ENCODE measurements at regions not wholly inside any gene's neighbourhood (a gene's known extent, or its start where the extent isn't known, plus 50 kb on each side); places are given as distances from the start of the nearest gene placed in this dataset.

- H3K4me3 ChIP-seq (ENCODE audit: low read depth, low read length), result no peak overlapping the region
- no peaks in the 10 kb centered on the region for H3K36me3 ChIP-seq (replicated peaks)
- in situ Hi-C loops (cut with HindIII; ENCODE audit: low pct_ligation_motif_present, low sequenced_read_pairs), result no loop called here
- DNase-seq, result no peak
- no peak overlapping the region for H3K27ac ChIP-seq
- TF ChIP-seq, protein P1, sequence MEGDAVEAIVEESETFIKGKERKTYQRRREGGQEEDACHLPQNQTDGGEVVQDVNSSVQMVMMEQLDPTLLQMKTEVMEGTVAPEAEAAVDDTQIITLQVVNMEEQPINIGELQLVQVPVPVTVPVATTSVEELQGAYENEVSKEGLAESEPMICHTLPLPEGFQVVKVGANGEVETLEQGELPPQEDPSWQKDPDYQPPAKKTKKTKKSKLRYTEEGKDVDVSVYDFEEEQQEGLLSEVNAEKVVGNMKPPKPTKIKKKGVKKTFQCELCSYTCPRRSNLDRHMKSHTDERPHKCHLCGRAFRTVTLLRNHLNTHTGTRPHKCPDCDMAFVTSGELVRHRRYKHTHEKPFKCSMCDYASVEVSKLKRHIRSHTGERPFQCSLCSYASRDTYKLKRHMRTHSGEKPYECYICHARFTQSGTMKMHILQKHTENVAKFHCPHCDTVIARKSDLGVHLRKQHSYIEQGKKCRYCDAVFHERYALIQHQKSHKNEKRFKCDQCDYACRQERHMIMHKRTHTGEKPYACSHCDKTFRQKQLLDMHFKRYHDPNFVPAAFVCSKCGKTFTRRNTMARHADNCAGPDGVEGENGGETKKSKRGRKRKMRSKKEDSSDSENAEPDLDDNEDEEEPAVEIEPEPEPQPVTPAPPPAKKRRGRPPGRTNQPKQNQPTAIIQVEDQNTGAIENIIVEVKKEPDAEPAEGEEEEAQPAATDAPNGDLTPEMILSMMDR (IDR thresholded peaks at IDR 0.05; ENCODE audit: low read depth, low read length, missing control alignments), result no peak
- no peaks in the 10 kb centered on the region for H3K27me3 ChIP-seq (replicated peaks)
Measured at GRCh38 chr7:67984326-67984725, 987.7 kb downstream of the TYW1 start.

- H3K27me3 ChIP-seq (replicated peaks), result no peaks in the 10 kb centered on the region
- in situ Hi-C loops (cut with HindIII; ENCODE audit: low pct_ligation_motif_present, low sequenced_read_pairs), result no loop called here
- no peak overlapping the region for H3K27ac ChIP-seq
- no peaks in the 10 kb centered on the region for H3K36me3 ChIP-seq (replicated peaks)
- DNase-seq, result no peak
- TF ChIP-seq, protein P1 (IDR thresholded peaks at IDR 0.05; ENCODE audit: low read depth, low read length, missing control alignments), result no peak
- H3K4me3 ChIP-seq (ENCODE audit: low read depth, low read length), result no peak overlapping the region
Measured at GRCh38 chr7:67989142-67989541, 992.5 kb downstream of the TYW1 start.

- Histone ChIP-seq H3K36me3 (replicated peaks) (no peaks in the 10 kb centered on the region), H3K4me3 (ENCODE audit: low read depth, low read length) (no peak overlapping the region), H3K27me3 (replicated peaks) (no peaks in the 10 kb centered on the region), H3K27ac (no peak overlapping the region)
- DNase-seq, result no peak
- TF ChIP-seq, protein P1 (IDR thresholded peaks at IDR 0.05; ENCODE audit: low read depth, low read length, missing control alignments), result no peak
- in situ Hi-C loops (cut with HindIII; ENCODE audit: low pct_ligation_motif_present, low sequenced_read_pairs), result no loop called here
Measured at GRCh38 chr7:67990003-67990402, 993.4 kb downstream of the TYW1 start.

DNA sequence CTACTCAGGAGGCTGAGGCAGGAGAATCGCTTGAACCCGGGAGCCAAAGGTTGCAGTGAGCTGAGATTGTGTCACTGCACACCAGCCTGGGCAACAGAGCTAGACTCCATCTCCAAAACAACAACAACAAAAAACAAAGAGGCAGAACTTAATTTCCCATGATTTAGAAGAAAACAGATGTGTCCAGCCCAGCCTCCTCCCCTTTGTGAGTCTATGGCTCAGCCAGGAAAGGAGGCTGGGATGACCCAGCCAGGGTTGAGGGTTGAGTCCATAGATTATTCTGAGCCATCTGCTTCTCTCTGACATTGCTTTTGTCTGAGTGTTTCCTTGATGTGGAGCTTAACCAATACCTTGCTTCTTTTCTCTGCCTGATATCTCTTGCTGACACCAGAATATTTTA lies 994.1 kb downstream of the TYW1 start:
- Histone ChIP-seq H3K27ac (no peak overlapping the region), H3K4me3 (ENCODE audit: low read depth, low read length) (no peak overlapping the region), H3K27me3 (replicated peaks) (no peaks in the 10 kb centered on the region), H3K36me3 (replicated peaks) (no peaks in the 10 kb centered on the region)
- in situ Hi-C loops (cut with HindIII; ENCODE audit: low pct_ligation_motif_present, low sequenced_read_pairs), result no loop called here
- no peak for DNase-seq
- TF ChIP-seq, protein P1 (IDR thresholded peaks at IDR 0.05; ENCODE audit: low read depth, low read length, missing control alignments), result no peak

- TF ChIP-seq, protein P1 (IDR thresholded peaks at IDR 0.05; ENCODE audit: low read depth, low read length, missing control alignments), result no peak
- in situ Hi-C loops (cut with HindIII; ENCODE audit: low pct_ligation_motif_present, low sequenced_read_pairs), result no loop called here
- Histone ChIP-seq H3K4me3 (ENCODE audit: low read depth, low read length) (no peak overlapping the region), H3K27ac (no peak overlapping the region), H3K27me3 (replicated peaks) (no peaks in the 10 kb centered on the region), H3K36me3 (replicated peaks) (no peaks in the 10 kb centered on the region)
- DNase-seq, result no peak
Measured at GRCh38 chr7:67992287-67992686, 995.7 kb downstream of the TYW1 start.

DNA sequence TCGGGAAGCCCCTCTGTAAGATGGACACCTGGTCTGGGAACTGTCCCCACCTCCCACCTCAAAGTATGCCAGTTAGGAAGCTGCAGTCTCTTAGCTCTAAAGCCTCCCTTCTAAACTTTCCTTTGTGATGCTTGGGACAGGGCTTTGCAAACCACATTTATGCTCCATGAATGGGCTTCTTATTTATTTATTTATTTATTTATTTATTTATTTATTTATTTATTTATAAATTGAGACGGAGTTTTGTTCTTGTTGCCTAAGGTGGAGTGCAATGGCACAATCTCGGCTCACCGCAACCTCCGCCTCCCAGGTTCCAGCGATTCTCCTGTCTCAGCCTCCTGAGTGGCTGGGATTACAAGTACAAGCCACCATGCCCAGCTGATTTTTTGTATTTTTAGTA lies 1009.4 kb downstream of the TYW1 start:
- Histone ChIP-seq H3K4me3 (ENCODE audit: low read depth, low read length) (no peak overlapping the region), H3K36me3 (replicated peaks) (no peaks in the 10 kb centered on the region), H3K27me3 (replicated peaks) (no peaks in the 10 kb centered on the region), H3K27ac (no peak overlapping the region)
- TF ChIP-seq, protein P1 (IDR thresholded peaks at IDR 0.05; ENCODE audit: low read depth, low read length, missing control alignments), result no peak
- in situ Hi-C loops (cut with HindIII; ENCODE audit: low pct_ligation_motif_present, low sequenced_read_pairs), result no loop called here
- DNase-seq, result no peak
